ENCODE measurements at regions not wholly inside any gene's neighbourhood (a gene's known extent, or its start where the extent isn't known, plus 50 kb on each side); places are given as distances from the start of the nearest gene placed in this dataset.
A peak's percentile ranks its signal among the peaks of the same experiment; 100 is the strongest.

DNA sequence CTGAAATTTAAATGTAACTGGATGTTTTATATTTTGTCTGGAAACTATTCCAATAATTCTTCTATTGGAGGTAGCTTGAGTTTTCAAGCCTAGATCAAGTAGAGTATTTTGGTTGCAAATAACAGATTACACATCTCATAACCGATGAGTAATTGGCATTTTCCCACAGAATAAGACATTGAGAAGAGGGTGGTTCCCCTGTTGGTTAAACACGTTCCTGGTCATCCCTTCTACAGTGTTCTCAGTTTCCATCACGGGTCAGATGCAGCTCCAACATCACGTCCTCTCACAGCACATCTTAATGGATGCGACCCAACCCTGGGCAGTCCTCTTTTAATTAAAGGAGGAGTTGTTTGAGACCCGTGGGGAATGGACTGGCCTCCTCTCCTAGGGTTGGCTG, 149.0 kb upstream of the ZNF516 start:
- no peak for DNase-seq (ENCODE audit: low read depth in 1 of 2, low spot score in 1 of 2)
- in situ Hi-C loops (cut with HindIII; ENCODE audit: low pct_unique_long_range_greater_than_20kb, low sequenced_read_pairs) = no loop called here
- TF ChIP-seq JUND (IDR thresholded peaks at IDR 0.05; ENCODE audit: low read depth) = no peak

DNA sequence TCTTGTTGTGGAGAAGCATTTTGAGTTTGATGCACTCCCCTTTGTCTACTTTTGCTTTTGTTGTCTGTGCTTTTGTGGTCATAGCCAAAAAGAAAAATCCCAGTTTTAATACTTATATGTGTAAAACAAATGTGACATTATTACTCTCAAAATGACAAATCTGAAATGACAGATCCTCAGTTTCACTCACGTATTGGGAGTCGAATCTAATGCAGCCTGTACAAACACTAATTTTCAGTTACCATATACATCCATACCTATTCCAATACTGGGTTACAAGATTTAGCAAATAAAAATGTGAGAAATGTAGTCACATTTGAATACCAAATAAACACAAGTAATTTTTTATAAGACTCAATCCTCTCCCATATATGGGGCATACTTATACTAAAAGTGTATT, 148.2 kb upstream of the ZNF516 start:
- no peak for TF ChIP-seq JUND (IDR thresholded peaks at IDR 0.05; ENCODE audit: low read depth)

DNA sequence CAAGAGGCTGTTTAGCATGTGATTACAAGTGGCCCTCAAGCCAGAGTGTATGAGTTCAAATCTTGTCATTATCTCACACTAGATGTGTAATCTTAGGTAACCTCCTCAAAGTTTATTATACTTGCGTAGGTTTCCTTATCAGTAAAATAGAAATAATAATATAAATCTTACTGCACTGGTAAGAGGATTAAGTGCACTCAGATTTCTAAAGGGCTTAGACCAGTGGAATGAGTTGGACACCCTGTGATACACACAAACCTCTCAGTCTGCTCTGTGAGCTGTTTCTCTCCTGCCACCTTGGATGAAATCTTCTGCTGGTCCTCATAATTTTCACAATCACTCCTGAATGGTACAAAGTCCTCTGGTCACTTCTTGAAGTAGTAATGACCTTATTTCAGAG, 145.4 kb upstream of the ZNF516 start:
- DNase-seq (ENCODE audit: low read depth in 1 of 2, low spot score in 1 of 2) = no peak
- TF ChIP-seq JUND (IDR thresholded peaks at IDR 0.05; ENCODE audit: low read depth) = no peak
- in situ Hi-C loops (cut with HindIII; ENCODE audit: low pct_unique_long_range_greater_than_20kb, low sequenced_read_pairs) = no loop called here

More for the DNA sequence above, 148.2 kb upstream of the ZNF516 start:
- no peak for DNase-seq (ENCODE audit: low read depth in 1 of 2, low spot score in 1 of 2)
- in situ Hi-C loops (cut with HindIII; ENCODE audit: low pct_unique_long_range_greater_than_20kb, low sequenced_read_pairs) = no loop called here

DNA sequence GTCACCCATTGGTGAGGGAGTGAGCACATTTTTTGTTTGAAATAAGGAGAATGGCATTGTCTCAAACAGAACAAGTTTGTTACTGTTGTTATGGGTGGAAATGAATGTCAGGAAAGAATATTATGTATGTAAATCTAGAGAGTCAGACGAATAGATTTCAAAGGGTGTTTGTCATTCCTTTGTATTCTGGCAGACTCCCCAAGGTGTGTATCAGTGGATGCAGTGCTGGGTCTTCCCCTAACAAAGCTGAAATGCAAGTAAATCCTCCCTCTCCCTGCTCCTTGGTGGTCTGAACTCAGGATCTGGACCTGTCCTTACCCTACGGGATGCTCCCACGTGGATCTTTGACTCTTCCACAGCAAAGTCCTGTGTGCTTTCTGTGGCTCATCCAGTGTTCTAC, 139.5 kb upstream of the ZNF516 start:
- no peak for TF ChIP-seq JUND (IDR thresholded peaks at IDR 0.05; ENCODE audit: low read depth)
- DNase-seq (ENCODE audit: low read depth in 1 of 2, low spot score in 1 of 2) = no peak
- in situ Hi-C loops (cut with HindIII; ENCODE audit: low pct_unique_long_range_greater_than_20kb, low sequenced_read_pairs) = no loop called here

DNA sequence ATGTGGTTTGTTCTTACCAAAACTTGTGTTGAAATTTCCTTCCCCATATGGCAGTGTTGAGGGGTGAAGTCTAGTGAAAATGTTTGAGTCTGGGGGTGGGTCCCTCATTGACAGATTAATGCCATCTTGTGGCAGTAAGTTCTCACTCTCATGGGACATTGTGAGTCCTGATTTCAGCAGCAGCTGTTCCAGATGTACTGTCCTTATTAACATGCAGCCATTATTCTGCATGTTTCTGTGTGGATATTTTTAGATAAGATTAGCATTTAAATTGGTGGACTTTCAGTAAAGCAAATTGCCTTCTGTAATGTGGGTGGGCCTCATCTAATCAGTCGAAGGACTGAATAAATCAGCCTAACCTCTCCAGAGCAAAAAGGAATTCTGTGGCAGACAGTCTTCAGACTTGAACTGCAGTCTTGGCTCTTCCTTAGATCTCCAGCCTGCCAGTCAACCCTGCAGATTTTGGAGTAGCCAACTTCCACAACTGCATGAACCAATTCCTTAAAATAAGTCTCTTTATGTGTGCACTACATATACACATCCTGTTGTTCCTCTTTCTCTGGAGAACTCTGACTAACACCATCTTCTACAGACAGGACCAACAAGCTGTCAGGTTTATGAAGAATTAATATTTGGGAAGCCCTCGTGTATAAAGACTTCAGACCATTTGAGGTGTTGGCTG, 138.7 kb upstream of the ZNF516 start:
- in situ Hi-C loops (cut with HindIII; ENCODE audit: low pct_unique_long_range_greater_than_20kb, low sequenced_read_pairs) = no loop called here
- no peak for DNase-seq (ENCODE audit: low read depth in 1 of 2, low spot score in 1 of 2)
- TF ChIP-seq JUND (IDR thresholded peaks at IDR 0.05; ENCODE audit: low read depth) = no peak

DNA sequence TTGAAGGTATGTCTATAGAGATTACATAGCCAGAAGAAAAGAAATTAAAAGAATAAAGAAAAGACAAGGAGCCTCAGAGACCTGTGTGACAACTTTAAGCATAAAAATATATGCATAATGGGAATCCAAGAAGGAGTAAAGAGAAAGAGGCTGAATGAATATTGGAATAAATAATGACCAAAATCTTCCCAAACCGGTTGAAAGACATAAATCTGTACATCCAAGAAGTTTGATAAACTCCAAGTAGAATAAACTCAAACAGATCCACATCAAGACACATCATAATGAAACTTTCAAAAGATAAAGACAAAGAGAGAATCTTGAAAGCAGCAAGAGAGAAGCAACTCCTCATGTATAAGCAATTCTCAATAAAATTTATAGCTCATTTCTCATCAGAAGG, 132.4 kb upstream of the ZNF516 start:
- DNase-seq (ENCODE audit: low read depth in 1 of 2, low spot score in 1 of 2) = no peak
- in situ Hi-C loops (cut with HindIII; ENCODE audit: low pct_unique_long_range_greater_than_20kb, low sequenced_read_pairs) = no loop called here
- no peak for TF ChIP-seq JUND (IDR thresholded peaks at IDR 0.05; ENCODE audit: low read depth)

DNA sequence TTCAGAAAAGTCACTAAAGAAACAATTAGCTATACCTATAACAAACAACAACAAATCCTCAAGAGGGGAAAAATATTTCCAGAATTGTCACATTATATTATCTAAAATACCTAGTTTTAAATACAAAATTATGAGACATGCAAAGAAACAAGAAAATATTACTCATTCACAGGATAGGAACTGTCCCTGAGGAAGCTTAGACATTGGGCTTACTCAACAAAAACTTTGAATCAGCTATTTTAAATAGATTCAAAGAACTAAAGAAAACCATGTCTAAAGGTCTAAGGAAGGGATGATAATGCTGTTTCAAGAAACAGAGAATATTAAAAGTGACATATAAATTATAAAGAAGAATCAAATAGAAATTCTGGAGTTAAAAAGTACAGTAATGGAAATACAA, 131.9 kb upstream of the ZNF516 start:
- in situ Hi-C loops (cut with HindIII; ENCODE audit: low pct_unique_long_range_greater_than_20kb, low sequenced_read_pairs) = no loop called here
- no peak for DNase-seq (ENCODE audit: low read depth in 1 of 2, low spot score in 1 of 2)
- no peak for TF ChIP-seq JUND (IDR thresholded peaks at IDR 0.05; ENCODE audit: low read depth)

DNA sequence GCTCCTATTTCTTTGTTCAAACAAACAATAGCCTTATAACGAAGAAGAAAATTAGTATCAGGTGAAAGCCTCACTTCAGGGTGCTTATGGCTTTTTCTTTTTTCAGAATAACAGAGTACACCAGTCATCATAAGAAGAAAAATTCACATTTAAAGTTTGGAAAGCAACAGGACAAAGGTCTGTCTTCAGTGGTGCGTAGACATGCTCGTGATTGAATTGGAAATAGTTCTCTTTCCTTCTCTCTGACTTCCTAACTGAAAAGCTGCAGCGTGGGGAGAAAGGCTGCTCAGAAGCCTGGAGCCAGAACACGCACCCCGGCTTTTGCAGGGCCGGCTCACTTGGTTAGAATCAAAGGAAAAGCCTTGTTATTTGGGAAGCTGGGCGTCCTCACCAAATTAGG, 127.6 kb upstream of the ZNF516 start:
- in situ Hi-C loops (cut with HindIII; ENCODE audit: low pct_unique_long_range_greater_than_20kb, low sequenced_read_pairs) = no loop called here
- TF ChIP-seq JUND (IDR thresholded peaks at IDR 0.05; ENCODE audit: low read depth) = no peak
- no peak for DNase-seq (ENCODE audit: low read depth in 1 of 2, low spot score in 1 of 2)

DNA sequence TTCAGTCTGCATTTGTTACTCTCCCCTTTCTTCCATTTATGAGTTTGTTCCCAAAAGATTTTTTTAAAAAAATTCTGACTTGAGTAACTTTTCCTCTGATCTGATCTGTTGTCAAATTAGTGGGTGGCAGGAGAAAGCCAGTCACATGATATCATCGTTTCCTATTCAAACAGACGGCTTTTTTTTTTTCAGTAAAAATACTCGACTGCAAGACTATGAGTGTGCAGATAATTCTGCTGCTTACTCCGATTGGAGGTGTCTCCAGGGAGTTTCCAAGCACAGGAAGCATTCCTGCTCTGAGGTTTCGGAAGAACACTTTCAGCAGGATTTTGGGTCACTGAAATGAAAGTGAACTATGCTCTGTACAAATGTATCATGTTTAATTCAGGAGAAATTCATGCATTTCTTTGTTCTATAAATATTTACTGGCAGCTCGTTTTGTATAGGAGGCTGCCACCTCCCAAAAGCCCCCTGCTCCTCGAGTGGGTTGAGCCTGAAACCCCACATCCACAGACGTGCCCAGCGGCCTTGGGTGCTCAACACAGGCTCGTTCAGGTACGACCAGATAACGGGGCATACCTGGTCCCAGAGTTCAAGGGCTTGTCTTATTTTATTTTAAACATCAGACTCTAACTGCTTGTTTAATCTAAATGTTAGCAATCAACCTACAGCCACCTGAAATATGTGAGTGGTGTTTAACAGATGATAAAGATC, 126.9 kb upstream of the ZNF516 start:
- no peak for TF ChIP-seq JUND (IDR thresholded peaks at IDR 0.05; ENCODE audit: low read depth)
- in situ Hi-C loops (cut with HindIII; ENCODE audit: low pct_unique_long_range_greater_than_20kb, low sequenced_read_pairs) = no loop called here
- no peak for DNase-seq (ENCODE audit: low read depth in 1 of 2, low spot score in 1 of 2)

DNA sequence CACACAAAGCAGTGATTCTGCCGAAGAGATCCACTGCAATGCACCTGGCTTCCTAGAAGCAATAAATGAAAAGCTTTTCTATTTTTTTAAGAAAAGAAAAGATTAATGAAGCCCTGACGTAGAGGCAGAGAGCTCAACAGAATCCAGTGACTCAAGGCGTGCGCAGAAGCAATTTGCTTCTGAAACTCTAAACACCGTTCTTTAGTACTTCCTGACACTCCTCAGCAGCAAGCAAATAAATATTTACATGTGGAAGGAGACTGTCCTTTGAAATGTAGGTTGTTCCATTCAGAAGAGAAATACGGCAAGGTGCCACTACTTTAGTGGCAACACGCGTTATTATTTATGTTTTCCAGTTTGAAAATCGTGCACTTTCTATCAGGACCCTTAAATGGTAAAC, 126.2 kb upstream of the ZNF516 start:
- in situ Hi-C loops (cut with HindIII; ENCODE audit: low pct_unique_long_range_greater_than_20kb, low sequenced_read_pairs) = no loop called here
- no peak for DNase-seq (ENCODE audit: low read depth in 1 of 2, low spot score in 1 of 2)
- no peak for TF ChIP-seq JUND (IDR thresholded peaks at IDR 0.05; ENCODE audit: low read depth)

DNA sequence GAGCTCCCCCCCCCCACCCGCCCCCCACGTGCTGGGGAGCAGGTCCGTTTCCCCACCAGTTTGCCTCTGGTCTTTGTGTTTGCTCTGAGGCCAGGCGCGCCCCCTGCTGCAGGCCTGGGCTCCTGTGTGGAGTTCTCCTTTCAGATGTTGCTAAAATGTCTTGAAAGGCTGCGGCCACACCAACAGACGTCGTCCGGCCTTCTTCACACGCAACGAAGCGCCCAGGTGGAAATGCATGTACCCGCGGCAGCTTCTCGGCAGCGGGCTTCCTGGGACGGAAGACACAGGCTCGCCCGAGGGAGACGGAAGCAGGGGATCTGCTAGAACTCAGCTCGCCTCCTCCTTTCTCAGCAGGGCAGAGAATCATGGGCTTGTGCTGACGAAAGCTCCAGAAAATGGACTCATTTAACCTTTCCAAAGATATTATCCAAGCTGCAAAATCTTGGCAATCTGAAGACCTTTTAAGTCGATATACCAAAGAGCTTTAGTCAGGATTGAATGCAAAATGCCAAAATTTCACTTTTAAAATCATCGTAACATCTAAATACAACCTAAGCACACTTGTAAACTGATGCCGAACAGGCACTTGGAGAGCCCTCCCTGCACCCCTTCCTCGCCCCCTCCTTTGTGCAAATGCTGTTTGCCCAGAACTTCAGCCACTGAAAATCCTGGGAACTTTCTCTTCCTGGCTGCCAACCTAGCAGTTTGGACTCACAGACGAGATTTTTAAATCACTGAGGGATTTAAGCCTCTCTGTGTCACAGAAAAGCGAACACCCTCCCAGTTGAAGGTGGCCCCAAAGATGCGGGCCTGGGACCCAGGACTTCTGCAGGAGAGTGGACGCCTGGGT, 125.5 kb upstream of the ZNF516 start:
- in situ Hi-C loops (cut with HindIII; ENCODE audit: low pct_unique_long_range_greater_than_20kb, low sequenced_read_pairs) = no loop called here
- peak; percentile 44 to 60 for DNase-seq (ENCODE audit: low read depth in 1 of 2, low spot score in 1 of 2)
- no peak for TF ChIP-seq JUND (IDR thresholded peaks at IDR 0.05; ENCODE audit: low read depth)

DNA sequence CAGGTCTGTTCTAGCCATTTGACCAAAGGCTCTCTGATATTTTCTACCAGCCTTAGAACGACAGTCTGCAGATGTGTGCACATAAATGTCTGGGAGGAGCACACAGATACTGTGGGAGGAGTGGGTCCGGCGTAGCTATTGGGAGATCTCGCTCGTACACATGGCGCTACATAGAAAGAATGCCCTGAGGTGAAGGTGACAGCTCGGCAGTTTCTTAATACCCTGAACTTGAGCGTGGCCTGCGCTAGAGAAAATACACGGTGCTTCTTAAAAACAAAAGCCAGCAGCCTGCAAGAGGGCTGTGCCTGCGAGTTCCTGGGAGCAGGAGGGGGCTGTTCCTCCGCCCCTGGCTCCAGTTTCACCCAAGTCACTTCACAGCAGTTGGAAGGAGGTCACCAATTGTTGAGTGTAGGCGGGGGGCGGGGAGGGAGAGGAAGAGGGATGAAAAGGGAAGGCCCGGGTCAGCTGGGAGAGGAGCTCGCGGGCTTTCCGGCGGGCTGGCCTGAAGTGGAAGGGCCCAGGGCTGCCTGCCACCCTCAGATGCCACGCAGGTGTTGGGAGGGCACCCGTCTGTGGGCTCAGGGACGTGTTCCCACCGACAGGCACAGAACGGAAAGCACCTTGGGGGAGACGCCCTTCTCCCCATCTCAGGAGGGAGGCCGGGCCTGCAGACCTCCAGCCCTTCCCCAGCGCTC, 124.7 kb upstream of the ZNF516 start:
- no peak for TF ChIP-seq JUND (IDR thresholded peaks at IDR 0.05; ENCODE audit: low read depth)
- DNase-seq (ENCODE audit: low read depth in 1 of 2, low spot score in 1 of 2) = no peak
- in situ Hi-C loops (cut with HindIII; ENCODE audit: low pct_unique_long_range_greater_than_20kb, low sequenced_read_pairs) = no loop called here
